ENCODE measurements at regions not wholly inside any gene's neighbourhood (a gene's known extent, or its start where the extent isn't known, plus 50 kb on each side); places are given as distances from the start of the nearest gene placed in this dataset.

DNA sequence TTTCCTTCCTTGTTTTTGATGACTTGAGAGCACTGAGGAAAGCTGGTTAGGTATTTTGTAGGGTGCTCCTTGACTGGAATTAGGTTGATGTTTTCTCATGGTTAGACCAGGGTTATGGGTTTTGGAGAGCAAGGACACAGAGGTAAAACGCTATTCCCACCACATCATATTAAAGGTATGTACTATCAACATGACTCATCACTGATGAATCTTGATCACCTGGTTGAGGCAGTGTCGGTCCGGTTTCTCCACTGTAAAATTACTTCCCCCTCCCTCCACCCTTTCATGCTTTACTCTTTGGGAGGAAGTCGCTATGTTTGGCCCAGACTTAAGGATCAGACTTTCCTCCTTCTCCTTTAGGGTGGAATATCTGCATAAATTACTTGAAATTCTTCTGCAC, 201.6 kb downstream of the EDEM1 start:
- no peak for TF ChIP-seq POLR2A (IDR thresholded peaks at IDR 0.05)
- TF ChIP-seq, protein P1, sequence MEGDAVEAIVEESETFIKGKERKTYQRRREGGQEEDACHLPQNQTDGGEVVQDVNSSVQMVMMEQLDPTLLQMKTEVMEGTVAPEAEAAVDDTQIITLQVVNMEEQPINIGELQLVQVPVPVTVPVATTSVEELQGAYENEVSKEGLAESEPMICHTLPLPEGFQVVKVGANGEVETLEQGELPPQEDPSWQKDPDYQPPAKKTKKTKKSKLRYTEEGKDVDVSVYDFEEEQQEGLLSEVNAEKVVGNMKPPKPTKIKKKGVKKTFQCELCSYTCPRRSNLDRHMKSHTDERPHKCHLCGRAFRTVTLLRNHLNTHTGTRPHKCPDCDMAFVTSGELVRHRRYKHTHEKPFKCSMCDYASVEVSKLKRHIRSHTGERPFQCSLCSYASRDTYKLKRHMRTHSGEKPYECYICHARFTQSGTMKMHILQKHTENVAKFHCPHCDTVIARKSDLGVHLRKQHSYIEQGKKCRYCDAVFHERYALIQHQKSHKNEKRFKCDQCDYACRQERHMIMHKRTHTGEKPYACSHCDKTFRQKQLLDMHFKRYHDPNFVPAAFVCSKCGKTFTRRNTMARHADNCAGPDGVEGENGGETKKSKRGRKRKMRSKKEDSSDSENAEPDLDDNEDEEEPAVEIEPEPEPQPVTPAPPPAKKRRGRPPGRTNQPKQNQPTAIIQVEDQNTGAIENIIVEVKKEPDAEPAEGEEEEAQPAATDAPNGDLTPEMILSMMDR (IDR thresholded peaks at IDR 0.05), result no peak

Measured in prostate gland (tissue), 2 donors.